Ovary (tissue), 7 donors: ENCODE measurements at regions not wholly inside any gene's neighbourhood (a gene's known extent, or its start where the extent isn't known, plus 50 kb on each side); places are given as distances from the start of the nearest gene placed in this dataset. TPM values are rescaled to one million over a fixed set of nuclear protein-coding genes. Genes with fewer than 3 reads are reported as not detected.

Experiments used
- DNase-seq, 5 donors: peaks; one replicate each; pipeline ENCODE4 v3.0.0-alpha.2; 2019 to 2020
- H3K27ac ChIP-seq, 2 donors: fragments of 200-600 bp; one replicate each; pipeline versions ENCODE4 v1.5.1 to v1.8.0; 2019 to 2022
- H3K27me3 ChIP-seq: fragments of 200-600 bp; one replicate; pipeline ENCODE4 v1.8.0; 2022
- H3K36me3 ChIP-seq: fragments of 200-600 bp; sonication (generic); one replicate; pipeline ENCODE4 v1.5.1; 2019
- H3K4me1 ChIP-seq: one replicate; pipeline ENCODE4 v1.8.1; 2013; ENCODE audit warnings: mild to moderate bottlenecking, moderate library complexity; ENCODE audit not compliant: insufficient read depth
- H3K4me3 ChIP-seq: fragments of 200-600 bp; sonication (generic); one replicate; pipeline ENCODE4 v1.5.1; 2017
- H3K9me3 ChIP-seq, 2 donors: fragments of 200-600 bp in 1 of 2; sonication (generic) in 1 of 2; one replicate each; pipeline versions ENCODE4 v1.5.1 to v1.8.1; 2013 to 2019; ENCODE audit warnings: mild to moderate bottlenecking in 1 of 2, moderate library complexity in 1 of 2
- CTCF ChIP-seq, 3 donors: fragments of 450-650 bp in 2 of 3; fragments of 200-600 bp in 1 of 3; IDR thresholded peaks; one replicate each; pipeline versions ENCODE4 v1.5.1 to v1.8.0; 2016 to 2022; ENCODE audit warnings: antibody characterized with exemption in 3 of 3, mild to moderate bottlenecking in 1 of 3
- EP300 ChIP-seq: sonication (generic); formaldehyde crosslinking; IDR thresholded peaks from one replicate; pipeline ENCODE4 v1.6.1; 2017; ENCODE audit warnings: antibody characterized with exemption
- POLR2A ChIP-seq: fragments of 450-650 bp; IDR thresholded peaks from one replicate; pipeline ENCODE4 v1.6.1; 2017; ENCODE audit warnings: antibody characterized with exemption, mild to moderate bottlenecking, moderate library complexity
- WGBS, 3 donors: extraction: QIAGEN DNeasy Blood & Tissue Kit in 1 of 3; methylation state at CpG; one replicate each; pipeline versions ENCODE4 v1.1.5 to v1.1.7; 2013 to 2017; 5-methylcytosine and 5-hydroxymethylcytosine counted together
- intact Hi-C, 4 donors: fragments of 100-400 bp; cut with DNase I; formaldehyde crosslinking; loops; one replicate each; pipeline versions ENCODE4 v1.11.0 to v1.15.1; 2022 to 2023
- microRNA-seq, 3 donors: library from miRNA; unstranded; fragments of <30 nt; microRNA quantifications; one replicate each; pipeline versions ENCODE4 to v1.2.0, GENCODE V29; 2019 to 2020
- small RNA-seq: library from RNA; depleted of rRNA; stranded (forward); fragments of <200 nt; gene quantifications from one replicate; pipeline ENCODE3, GENCODE V24; 2016
- donor health status: DM: no; HTN: no; CAD: no; lungs with moderate emphysema.
- donor health status: DM: no; HTN: no; CAD: no.
- donor health status: Bipolar disorder and iron deficiency.
- donor health status: DM: no; HTN: no; CAD: no.
- donor health status: DM: yes; HTN: yes; CAD: no.

DNA sequence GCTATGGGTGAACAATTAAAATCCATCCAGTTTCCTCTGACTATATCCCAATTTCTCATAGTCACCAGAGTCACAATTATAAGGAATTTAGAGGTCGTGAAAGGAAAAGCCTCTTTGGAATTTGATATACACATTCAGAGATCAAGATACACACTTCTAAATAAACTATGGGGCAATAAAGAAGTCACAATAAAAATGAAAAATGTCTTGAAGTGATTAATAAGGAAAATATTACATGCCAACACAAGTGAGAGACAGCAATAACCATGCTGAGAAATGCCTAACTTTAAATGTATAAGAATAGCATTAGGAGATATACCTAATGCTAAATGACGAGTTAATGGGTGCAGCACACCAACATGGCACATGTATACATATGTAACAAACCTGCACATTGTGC is 54.9 kb upstream of the ADAMTS19 start:
- Histone ChIP-seq H3K9me3 (no peaks in the 10 kb centered on the region), H3K4me1 (no peaks in the 10 kb centered on the region), H3K36me3 (no peaks in the 10 kb centered on the region), H3K4me3 (no peak overlapping the region), H3K27me3 (peaks cover 2% of the 10 kb centered on the region), H3K27ac (no peak overlapping the region)
- TF ChIP-seq CTCF (IDR thresholded peaks at IDR 0.05), result no peak
- no peak for TF ChIP-seq POLR2A
- no peak for TF ChIP-seq EP300
- intact Hi-C loops, result no loop called here
- DNase-seq, result no peak
- 57 to 71% (median 69%) methylated on average over 2 of the region's 2 CpGs for WGBS, 3 donors

DNA sequence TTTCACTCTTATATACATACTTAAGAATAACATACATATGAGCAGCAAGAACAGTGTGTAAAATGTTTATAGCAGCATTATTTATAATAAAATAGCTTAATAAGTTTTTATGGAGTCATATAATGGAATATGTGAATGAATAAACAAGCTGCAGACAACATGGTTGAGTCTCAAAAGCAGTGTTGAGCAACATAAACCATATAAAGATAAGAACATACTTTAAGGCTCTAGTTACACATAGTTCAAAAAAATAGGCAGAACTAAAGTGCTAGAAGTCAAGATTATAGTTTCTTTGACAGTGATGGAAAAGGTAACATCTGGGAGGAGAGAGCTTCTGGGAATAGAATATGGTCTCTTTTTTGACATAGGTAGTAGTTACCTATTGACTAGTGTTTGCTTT is 53.7 kb upstream of the ADAMTS19 start:
- intact Hi-C loops, result no loop called here
- H3K9me3 ChIP-seq, result no peaks in the 10 kb centered on the region
- H3K4me1 ChIP-seq, result no peaks in the 10 kb centered on the region
- TF ChIP-seq POLR2A, result no peak
- TF ChIP-seq EP300, result no peak
- TF ChIP-seq CTCF (IDR thresholded peaks at IDR 0.05), result no peak
- H3K27me3 ChIP-seq, result peaks cover 2% of the 10 kb centered on the region
- no peak for DNase-seq
- no peaks in the 10 kb centered on the region for H3K36me3 ChIP-seq
- H3K27ac ChIP-seq, result no peak overlapping the region
- no peak overlapping the region for H3K4me3 ChIP-seq

Small RNA genes lying in the stretch of these regions (microRNA-seq; reads per million reads assigned to microRNA genes)
- 0 to 0.16 (median 0) reads per million in 3 donors for gene MIR4460

Small RNA genes lying in the stretch of these regions (small RNA-seq; reads per million reads assigned to genes)
- gene MIR4460, result not detected
